H1 (cell line): ENCODE measurements at regions not wholly inside any gene's neighbourhood (a gene's known extent, or its start where the extent isn't known, plus 50 kb on each side); places are given as distances from the start of the nearest gene placed in this dataset.
"Not testable (repeated sequence)": the region's sequence is repeated elsewhere in the genome, so short reads cannot be mapped to it uniquely, and the experiment has no call there.

Source experiments
- CTCF ChIA-PET: fragments of 300-600 bp; sonication (Branson Sonifier 250); formaldehyde crosslinking; loops from one replicate; lab custom pipeline; 2021; ENCODE audit not compliant: partially characterized antibody; lab: Charles Lee
- POLR2A ChIA-PET: fragments of 300-600 bp; sonication (Branson Sonifier 250); formaldehyde crosslinking; loops from one replicate; lab custom pipeline; 2021; ENCODE audit warnings: inconsistent platforms; ENCODE audit not compliant: partially characterized antibody; lab: Charles Lee
- DNase-seq, 2 experiments: peaks; one replicate each; pipeline versions ENCODE4 v3.0.0 to v3.0.0-alpha.2; 2010 to 2022; ENCODE audit warnings: low spot score in 2 of 2, low read depth in 1 of 2, mixed read lengths in 1 of 2
- FAIRE-seq: peaks from 2 replicates; lab custom pipeline; 2011; peaks lifted over from hg19 to GRCh38; lab: Jason Lieb, UNC
- H2AFZ ChIP-seq: 2 replicates; pipeline ENCODE4 v1.8.1; 2012; ENCODE audit warnings: low read length, inconsistent platforms
- H2AK5ac ChIP-seq: 2 replicates; pipeline ENCODE4 v1.6.1; 2013; ENCODE audit warnings: low read depth, low read length
- H2BK120ac ChIP-seq: replicated peaks from 2 replicates; pipeline ENCODE3; 2013; ENCODE audit warnings: low read depth, low read length, inconsistent platforms
- H2BK12ac ChIP-seq: 2 replicates; pipeline ENCODE4 v1.6.1; 2013; ENCODE audit warnings: low read depth, low read length
- H2BK15ac ChIP-seq: 2 replicates; pipeline ENCODE4 v1.6.1; 2013; ENCODE audit warnings: low read length
- H2BK20ac ChIP-seq: 2 replicates; pipeline ENCODE4 v1.6.1; 2013; ENCODE audit warnings: low read length
- H2BK5ac ChIP-seq: 2 replicates; pipeline ENCODE4 v1.6.1; 2013; ENCODE audit warnings: low read depth, low read length
- H3K14ac ChIP-seq: 2 replicates; pipeline ENCODE4 v1.6.1; 2013; ENCODE audit warnings: inconsistent platforms; ENCODE audit not compliant: insufficient read length
- H3K18ac ChIP-seq: 2 replicates; pipeline ENCODE4 v1.6.1; 2013; ENCODE audit warnings: low read length; ENCODE audit errors: extremely low read depth
- H3K23ac ChIP-seq: 2 replicates; pipeline ENCODE4 v1.6.1; 2013; ENCODE audit warnings: inconsistent platforms; ENCODE audit not compliant: insufficient read length
- H3K23me2 ChIP-seq: 2 replicates; pipeline ENCODE4 v1.6.1; 2013; ENCODE audit warnings: low read depth, low read length
- H3K27ac ChIP-seq: 2 replicates; pipeline ENCODE4 v1.6.1; 2011; ENCODE audit warnings: low read depth, low read length, inconsistent platforms
- H3K27me3 ChIP-seq, 4 experiments: replicated peaks in 1 of 4; 1 replicate in 1 of 4; 2 replicates in 3 of 4; pipeline versions ENCODE4 v1.6.1 to v1.8.1; 2011 to 2013; ENCODE audit warnings: low read length in 3 of 4, mild to moderate bottlenecking in 3 of 4, inconsistent platforms in 2 of 4, mixed read lengths in 2 of 4, moderate library complexity in 1 of 4; ENCODE audit not compliant: control insufficient read depth in 3 of 4, insufficient read depth in 3 of 4; ENCODE audit errors: extremely low read depth in 1 of 4
- H3K36me3 ChIP-seq, 4 experiments: 2 replicates each; pipeline versions ENCODE4 v1.6.1 to v1.8.1; 2011 to 2013; ENCODE audit warnings: mild to moderate bottlenecking in 4 of 4, low read length in 3 of 4, moderate library complexity in 2 of 4, control low read depth in 1 of 4, inconsistent platforms in 1 of 4; ENCODE audit not compliant: insufficient read depth in 4 of 4, control insufficient read depth in 2 of 4
- H3K4ac ChIP-seq: replicated peaks from 2 replicates; pipeline ENCODE3; 2013; ENCODE audit warnings: low read length, low read depth, mixed read lengths, inconsistent platforms; ENCODE audit not compliant: insufficient read length
- H3K4me1 ChIP-seq, 4 experiments: replicated peaks in 1 of 4; 1 replicate in 1 of 4; 2 replicates in 3 of 4; pipeline versions ENCODE4 v1.6.1 to v1.8.1; 2011 to 2013; ENCODE audit warnings: low read length in 3 of 4, inconsistent platforms in 2 of 4, mixed read lengths in 1 of 4; ENCODE audit not compliant: insufficient read depth in 4 of 4, control insufficient read depth in 3 of 4
- H3K4me2 ChIP-seq, 2 experiments: 2 replicates each; pipeline versions ENCODE4 v1.6.1 to v1.8.1; 2011 to 2013; ENCODE audit warnings: low read depth in 2 of 2, low read length in 2 of 2, control low read depth in 1 of 2, inconsistent platforms in 1 of 2, mild to moderate bottlenecking in 1 of 2; ENCODE audit not compliant: insufficient read depth in 1 of 2
- H3K4me3 ChIP-seq, 4 experiments: fragments of 200-600, 300-600 bp in 1 of 4; sonication (generic), shearing (Covaris generic), sonication (Bioruptor Twin) in 1 of 4; 2 replicates each; pipeline versions ENCODE4 v1.5.1 to v1.8.1; 2011 to 2016; ENCODE audit warnings: low read length in 4 of 4, low read depth in 3 of 4, control low read depth in 2 of 4, inconsistent platforms in 2 of 4, mild to moderate bottlenecking in 2 of 4, mixed read lengths in 1 of 4, moderate library complexity in 1 of 4; ENCODE audit not compliant: insufficient read depth in 2 of 4; ENCODE audit errors: extremely low read depth in 1 of 4
- H3K56ac ChIP-seq: replicated peaks from 2 replicates; pipeline ENCODE3; 2013; ENCODE audit warnings: low read depth, mild to moderate bottlenecking, mixed read lengths, low read length, inconsistent platforms; ENCODE audit not compliant: insufficient read length
- H3K79me1 ChIP-seq: 2 replicates; pipeline ENCODE4 v1.6.1; 2013; ENCODE audit warnings: low read depth, low read length, control low read depth
- H3K79me2 ChIP-seq, 2 experiments: 2 replicates each; pipeline versions ENCODE4 v1.6.1 to v1.8.1; 2012 to 2013; ENCODE audit warnings: low read length in 2 of 2, mild to moderate bottlenecking in 2 of 2, inconsistent platforms in 1 of 2; ENCODE audit not compliant: insufficient read depth in 2 of 2, control insufficient read depth in 1 of 2
- H3K9ac ChIP-seq, 4 experiments: replicated peaks in 1 of 4; 1 replicate in 1 of 4; 2 replicates in 3 of 4; pipeline versions ENCODE4 v1.6.1 to v1.8.1; 2011 to 2013; ENCODE audit warnings: low read depth in 3 of 4, low read length in 3 of 4, control low read depth in 2 of 4, mild to moderate bottlenecking in 2 of 4, moderate library complexity in 2 of 4, inconsistent platforms in 1 of 4; ENCODE audit errors: extremely low read depth in 1 of 4
- H3K9me3 ChIP-seq, 2 experiments: 2 replicates each; pipeline versions ENCODE4 v1.6.1 to v1.8.1; 2012 to 2013; ENCODE audit warnings: mild to moderate bottlenecking in 2 of 2, moderate library complexity in 2 of 2, control low read depth in 1 of 2, inconsistent platforms in 1 of 2, low read depth in 1 of 2, low read length in 1 of 2, mixed read lengths in 1 of 2; ENCODE audit not compliant: insufficient read depth in 2 of 2
- H4K20me1 ChIP-seq, 2 experiments: replicated peaks in 1 of 2; 2 replicates each; pipeline versions ENCODE3 to v1.8.1; 2011 to 2013; ENCODE audit warnings: inconsistent platforms in 2 of 2, low read length in 2 of 2, mild to moderate bottlenecking in 1 of 2; ENCODE audit not compliant: insufficient read depth in 2 of 2, control insufficient read depth in 1 of 2
- H4K5ac ChIP-seq: 2 replicates; pipeline ENCODE4 v1.6.1; 2013; ENCODE audit warnings: low read length, low read depth, mixed read lengths, inconsistent platforms; ENCODE audit not compliant: insufficient read length
- H4K8ac ChIP-seq: 2 replicates; pipeline ENCODE4 v1.8.0; 2013; ENCODE audit warnings: mild to moderate bottlenecking, moderate library complexity, low read length, inconsistent platforms; ENCODE audit not compliant: insufficient read depth; ENCODE audit errors: extremely low read depth
- H4K91ac ChIP-seq: replicated peaks from 2 replicates; pipeline ENCODE3; 2013; ENCODE audit warnings: low read length, mixed read lengths, inconsistent platforms; ENCODE audit not compliant: insufficient read length
- CTCF ChIP-seq, 3 experiments: IDR thresholded peaks; 1 replicate in 2 of 3; 2 replicates in 1 of 3; pipeline versions ENCODE4 v1.5.1 to v1.6.1; 2011; ENCODE audit warnings: low read length in 3 of 3, mild to moderate bottlenecking in 3 of 3, inconsistent platforms in 2 of 3, low read depth in 1 of 3, moderate library complexity in 1 of 3; ENCODE audit not compliant: insufficient read depth in 1 of 3; ENCODE audit errors: control extremely low read depth in 1 of 3
- RAD21 ChIP-seq, 2 experiments: IDR thresholded peaks in 1 of 2; conservative IDR thresholded peaks in 1 of 2; 2 replicates each; pipeline ENCODE4 v1.6.1; 2011; ENCODE audit warnings: low read depth in 2 of 2, low read length in 2 of 2, improper control_type of control experiment in 1 of 2, inconsistent platforms in 1 of 2, mild to moderate bottlenecking in 1 of 2, moderate library complexity in 1 of 2
- WGBS, 2 experiments: shearing (Covaris generic) in 1 of 2; methylation state at CpG; one replicate each; pipeline versions ENCODE4 v1.1.6 to v1.1.7; 2013 to 2015; ENCODE audit warnings: low lambda C conversion rate in 2 of 2, mixed read lengths in 2 of 2, inconsistent platforms in 1 of 2, low coverage in 1 of 2, missing lambda C conversion rate in 1 of 2; ENCODE audit not compliant: insufficient replicate concordance in 2 of 2, insufficient coverage in 1 of 2, insufficient read length in 1 of 2; ENCODE audit errors: extremely low coverage in 1 of 2, missing lambda C conversion rate in 1 of 2; 5-methylcytosine and 5-hydroxymethylcytosine counted together

GRCh38 chr3:75552095-75552494, 112.0 kb upstream of the FRG2C start:
- H2BK20ac ChIP-seq, H3K23ac ChIP-seq, H3K4me1 ChIP-seq, H2BK5ac ChIP-seq, H3K79me1 ChIP-seq: not testable (repeated sequence)
- TF ChIP-seq CTCF (IDR thresholded peaks at IDR 0.05; ENCODE audit: control extremely low read depth in 1 of 3, insufficient read depth in 1 of 3, low read depth in 1 of 3, low read length in 3 of 3) (peak; percentile 56 to 72 (median 67)), RAD21 (IDR thresholded peaks at IDR 0.05 in 1 of 2, conservative IDR thresholded peaks at IDR 0.05 in 1 of 2; ENCODE audit: low read depth in 2 of 2, low read length in 2 of 2) (peak; percentile 76 to 79)
- TF ChIP-seq, all 59 proteins: peak for 2; not testable (repeated sequence) for 57
- H3K18ac ChIP-seq, H3K23me2 ChIP-seq, H2BK120ac ChIP-seq, H4K8ac ChIP-seq, H2BK15ac ChIP-seq, H4K20me1 ChIP-seq, H3K4me2 ChIP-seq, H2BK12ac ChIP-seq, H3K79me2 ChIP-seq, H3K4ac ChIP-seq, H3K9me3 ChIP-seq, H3K36me3 ChIP-seq, H3K9ac ChIP-seq, H4K5ac ChIP-seq, H4K91ac ChIP-seq, H3K27me3 ChIP-seq, POLR2A ChIA-PET, FAIRE-seq, H2AFZ ChIP-seq, H3K56ac ChIP-seq, H3K14ac ChIP-seq, H3K27ac ChIP-seq, H2AK5ac ChIP-seq, H3K4me3 ChIP-seq: not testable (repeated sequence)
- DNase-seq: peak; percentile 3 to 71
- 51% methylated on average over 11 of the region's 11 CpGs; no CpG with 5 or more reads in 1 of the 2 experiments for WGBS, 2 experiments
- CTCF ChIA-PET: interaction anchor here (0.8 to 2.2 kb wide), 3 partner anchors 123 to 190 kb away, joined by 3 to 4 read pairs (median 4); no protein-coding TSS in a partner anchor
